Endodermal cell (in vitro differentiated cells): ENCODE measurements at regions not wholly inside any gene's neighbourhood (a gene's known extent, or its start where the extent isn't known, plus 50 kb on each side); places are given as distances from the start of the nearest gene placed in this dataset.
"Not testable (repeated sequence)": the region's sequence is repeated elsewhere in the genome, so short reads cannot be mapped to it uniquely, and the experiment has no call there.

Experiments
- DNase-seq: peaks from one replicate; pipeline ENCODE4 v3.0.0-alpha.2; 2017
- H3K27ac ChIP-seq: 2 replicates; pipeline ENCODE4 v1.5.1; 2013; ENCODE audit warnings: mild to moderate bottlenecking, low read depth, low read length, moderate library complexity
- H3K27me3 ChIP-seq: 2 replicates; pipeline ENCODE4 v1.6.1; 2013; ENCODE audit warnings: mild to moderate bottlenecking, low read length, moderate library complexity; ENCODE audit not compliant: insufficient read depth, control insufficient read depth, poor library complexity, severe bottlenecking
- H3K36me3 ChIP-seq: 2 replicates; pipeline ENCODE4 v1.7.0; 2013; ENCODE audit warnings: mild to moderate bottlenecking, low read length, moderate library complexity; ENCODE audit not compliant: control insufficient read depth, insufficient read depth
- H3K4me1 ChIP-seq: one replicate; pipeline ENCODE4 v1.7.0; 2013; ENCODE audit warnings: low read length; ENCODE audit not compliant: control insufficient read depth, insufficient read depth
- H3K4me3 ChIP-seq: 2 replicates; pipeline ENCODE4 v1.5.1; 2013; ENCODE audit warnings: mild to moderate bottlenecking, low read length, moderate library complexity
- H3K9ac ChIP-seq: 2 replicates; pipeline ENCODE4 v1.6.1; 2013; ENCODE audit warnings: mild to moderate bottlenecking, low read length, moderate library complexity; ENCODE audit not compliant: poor library complexity, severe bottlenecking; ENCODE audit errors: extremely low read depth
- H3K9me3 ChIP-seq: 2 replicates; pipeline ENCODE4 v1.6.1; 2013; ENCODE audit warnings: mild to moderate bottlenecking, low read length, moderate library complexity; ENCODE audit not compliant: control insufficient read depth
- H3K27ac Mint-ChIP-seq: 2 replicates; pipeline ENCODE4 v1.8.0; 2020; ENCODE audit warnings: mixed read lengths
- H3K27me3 Mint-ChIP-seq: 2 replicates; pipeline ENCODE4 v1.8.0; 2021; ENCODE audit warnings: mild to moderate bottlenecking, mixed read lengths; ENCODE audit not compliant: insufficient read depth
- H3K36me3 Mint-ChIP-seq: 2 replicates; pipeline ENCODE4 v1.8.0; 2020; ENCODE audit warnings: low read depth, mixed read lengths
- H3K4me1 Mint-ChIP-seq: 2 replicates; pipeline ENCODE4 v1.8.0; 2020; ENCODE audit warnings: mixed read lengths
- H3K4me3 Mint-ChIP-seq: 2 replicates; pipeline ENCODE4 v1.8.0; 2020; ENCODE audit warnings: mild to moderate bottlenecking, moderate library complexity, mixed read lengths
- H3K9me3 Mint-ChIP-seq: 2 replicates; pipeline ENCODE4 v1.8.0; 2020; ENCODE audit warnings: mild to moderate bottlenecking, mixed read lengths
- CTCF ChIP-seq: fragments of 200-600 bp; sonication (generic); conservative IDR thresholded peaks from 2 replicates; pipeline ENCODE4 v1.5.0; 2021; ENCODE audit warnings: antibody characterized with exemption, mild to moderate bottlenecking
- WGBS, 2 experiments: methylation state at CpG; one replicate each; pipeline versions ENCODE4 v1.1.5 to v1.1.7; 2013; ENCODE audit warnings: missing lambda C conversion rate in 2 of 2, mixed read lengths in 1 of 2; ENCODE audit not compliant: insufficient coverage in 1 of 2, insufficient read length in 1 of 2; 5-methylcytosine and 5-hydroxymethylcytosine counted together

- no peak overlapping the region for H3K27ac Mint-ChIP-seq
- no peak overlapping the region for H3K4me3 Mint-ChIP-seq
- peak; percentile 5 for DNase-seq
- no peak overlapping the region for H3K27ac ChIP-seq
- peaks cover 85% of the 10 kb centered on the region for H3K9me3 Mint-ChIP-seq
- no peaks in the 10 kb centered on the region for H3K4me1 Mint-ChIP-seq
- H3K36me3 ChIP-seq: no peaks in the 10 kb centered on the region
- TF ChIP-seq CTCF: no peak
- no peak overlapping the region for H3K9ac ChIP-seq
- H3K4me3 ChIP-seq: no peak overlapping the region
- no peaks in the 10 kb centered on the region for H3K4me1 ChIP-seq
- no peaks in the 10 kb centered on the region for H3K27me3 ChIP-seq
- WGBS, 2 experiments: 76 to 82% methylated on average over 11 to 15 of the region's 15 CpGs
- H3K36me3 Mint-ChIP-seq: no peaks in the 10 kb centered on the region
- H3K27me3 Mint-ChIP-seq: no peaks in the 10 kb centered on the region
- H3K9me3 ChIP-seq: peaks cover 9% of the 10 kb centered on the region
Measured at GRCh38 chr14:105891221-105891602, 364.8 kb downstream of the TMEM121 start.

- Histone ChIP-seq H3K9ac (no peak overlapping the region), H3K9me3 (peaks cover 9% of the 10 kb centered on the region), H3K27me3 (no peaks in the 10 kb centered on the region), H3K4me3 (no peak overlapping the region), H3K27ac (no peak overlapping the region), H3K36me3 (no peaks in the 10 kb centered on the region), H3K4me1 (no peaks in the 10 kb centered on the region)
- TF ChIP-seq CTCF: no peak
- H3K27me3 Mint-ChIP-seq: no peaks in the 10 kb centered on the region
- H3K4me1 Mint-ChIP-seq: no peaks in the 10 kb centered on the region
- no peak overlapping the region for H3K4me3 Mint-ChIP-seq
- WGBS, 2 experiments: 73 to 74% methylated on average over 7 to 16 of the region's 18 CpGs
- no peaks in the 10 kb centered on the region for H3K36me3 Mint-ChIP-seq
- peaks cover 88% of the 10 kb centered on the region for H3K9me3 Mint-ChIP-seq
- H3K27ac Mint-ChIP-seq: no peak overlapping the region
- DNase-seq: peak; percentile 15
Measured at GRCh38 chr14:105891631-105892452, 365.5 kb downstream of the TMEM121 start.

- H3K27me3 Mint-ChIP-seq, H3K9me3 ChIP-seq, H3K27me3 ChIP-seq, H3K4me3 Mint-ChIP-seq, H3K27ac ChIP-seq, H3K36me3 Mint-ChIP-seq, H3K36me3 ChIP-seq, H3K4me1 Mint-ChIP-seq, H3K27ac Mint-ChIP-seq, H3K9ac ChIP-seq, H3K4me1 ChIP-seq, H3K4me3 ChIP-seq: not testable (repeated sequence)
- peaks cover 88% of the 10 kb centered on the region for H3K9me3 Mint-ChIP-seq
- peak; percentile 3 for DNase-seq
- 75 to 90% methylated on average over 3 to 23 of the region's 27 CpGs for WGBS, 2 experiments
Measured at GRCh38 chr14:105892453-105893441, 366.4 kb downstream of the TMEM121 start.

GRCh38 chr14:105893686-105894085 lies 367.3 kb downstream of the TMEM121 start:
- H3K27me3 ChIP-seq, H3K36me3 Mint-ChIP-seq, H3K27ac Mint-ChIP-seq, H3K4me3 ChIP-seq, DNase-seq, H3K9ac ChIP-seq, H3K27ac ChIP-seq, H3K9me3 ChIP-seq, H3K27me3 Mint-ChIP-seq, H3K4me1 ChIP-seq, H3K36me3 ChIP-seq, H3K4me1 Mint-ChIP-seq, H3K4me3 Mint-ChIP-seq: not testable (repeated sequence)
- 80 to 90% methylated on average over 1 to 8 of the region's 12 CpGs for WGBS, 2 experiments
- peaks cover 88% of the 10 kb centered on the region for H3K9me3 Mint-ChIP-seq
